IMR-90 (cell line): ENCODE measurements at regions not wholly inside any gene's neighbourhood (a gene's known extent, or its start where the extent isn't known, plus 50 kb on each side); places are given as distances from the start of the nearest gene placed in this dataset.

Experiments used
- BHLHE40 ChIP-seq: fragments of 150-350 bp; IDR thresholded peaks from 2 replicates; pipeline ENCODE4 v1.6.1; 2016; ENCODE audit warnings: mild to moderate bottlenecking, low read depth, low read length
- CHD1 ChIP-seq: IDR thresholded peaks from 2 replicates; pipeline ENCODE4 v1.6.1; 2012; ENCODE audit warnings: low read depth, low read length, improper control_type of control experiment
- CTCF ChIP-seq: conservative IDR thresholded peaks from 2 replicates; pipeline ENCODE4 v1.5.1; 2012; ENCODE audit warnings: mild to moderate bottlenecking, low read depth, low read length, improper control_type of control experiment
- MAFK ChIP-seq: IDR thresholded peaks from 2 replicates; pipeline ENCODE4 v1.6.1; 2012; ENCODE audit warnings: low read depth, low read length, improper control_type of control experiment
- MAZ ChIP-seq: IDR thresholded peaks from 2 replicates; pipeline ENCODE4 v1.6.1; 2012; ENCODE audit warnings: low read depth, mild to moderate bottlenecking, low read length, improper control_type of control experiment, moderate library complexity, borderline replicate concordance
- MXI1 ChIP-seq: IDR thresholded peaks from 2 replicates; pipeline ENCODE4 v1.6.1; 2012; ENCODE audit warnings: low read depth, mild to moderate bottlenecking, low read length, moderate library complexity, borderline replicate concordance
- NFE2L2 ChIP-seq: fragments of 150-350 bp; IDR thresholded peaks from 2 replicates; pipeline ENCODE4 v1.6.1; 2016; ENCODE audit warnings: low read depth, mild to moderate bottlenecking, low read length
- POLR2A ChIP-seq: IDR thresholded peaks from 2 replicates; pipeline ENCODE4 v1.6.1; 2012; ENCODE audit warnings: mild to moderate bottlenecking, low read depth, low read length
- RAD21 ChIP-seq: IDR thresholded peaks from 2 replicates; pipeline ENCODE4 v1.6.1; 2012; ENCODE audit warnings: low read length, improper control_type of control experiment
- RCOR1 ChIP-seq: IDR thresholded peaks from 2 replicates; pipeline ENCODE4 v1.6.1; 2012; ENCODE audit warnings: mild to moderate bottlenecking, low read length, improper control_type of control experiment; ENCODE audit not compliant: insufficient replicate concordance
- RFX5 ChIP-seq: IDR thresholded peaks from 2 replicates; pipeline ENCODE4 v1.8.0; 2012; ENCODE audit warnings: low read depth, mild to moderate bottlenecking, low read length, moderate library complexity
- SMC3 ChIP-seq: fragments of 150-350 bp; IDR thresholded peaks from 2 replicates; pipeline ENCODE4 v1.6.1; 2016; ENCODE audit warnings: low read depth, mild to moderate bottlenecking, antibody characterized with exemption, low read length, moderate library complexity
- TF ChIP-seq, protein P1 (sequence below): fragments of 150-350 bp; IDR thresholded peaks from 2 replicates; pipeline ENCODE4 v1.6.1; 2017; ENCODE audit warnings: mild to moderate bottlenecking, antibody characterized with exemption, low read length, low read depth

- no peak for TF ChIP-seq CTCF
- TF ChIP-seq POLR2A: no peak
- no peak for TF ChIP-seq RCOR1
- no peak for TF ChIP-seq RFX5
- TF ChIP-seq BHLHE40: no peak
- TF ChIP-seq MAZ: no peak
- TF ChIP-seq RAD21: no peak
- TF ChIP-seq CHD1: no peak
- TF ChIP-seq NFE2L2: no peak
- TF ChIP-seq SMC3: no peak
- no peak for TF ChIP-seq MXI1
- TF ChIP-seq, protein P1, sequence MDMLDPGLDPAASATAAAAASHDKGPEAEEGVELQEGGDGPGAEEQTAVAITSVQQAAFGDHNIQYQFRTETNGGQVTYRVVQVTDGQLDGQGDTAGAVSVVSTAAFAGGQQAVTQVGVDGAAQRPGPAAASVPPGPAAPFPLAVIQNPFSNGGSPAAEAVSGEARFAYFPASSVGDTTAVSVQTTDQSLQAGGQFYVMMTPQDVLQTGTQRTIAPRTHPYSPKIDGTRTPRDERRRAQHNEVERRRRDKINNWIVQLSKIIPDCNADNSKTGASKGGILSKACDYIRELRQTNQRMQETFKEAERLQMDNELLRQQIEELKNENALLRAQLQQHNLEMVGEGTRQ: no peak
- TF ChIP-seq MAFK: no peak
These were observed 628.5 kb downstream of the CHSY3 start for GRCh38 chr5:130532786-130533185.
